GM06990 (cell line): ENCODE measurements at regions not wholly inside any gene's neighbourhood (a gene's known extent, or its start where the extent isn't known, plus 50 kb on each side); places are given as distances from the start of the nearest gene placed in this dataset.

ENCODE experiments used
- DNase-seq: peaks from one replicate; pipeline ENCODE4 v3.0.0-alpha.2; 2011; ENCODE audit not compliant: insufficient read length; ENCODE audit errors: extremely low read depth
- H3K27me3 ChIP-seq: replicated peaks from 2 replicates; pipeline ENCODE4 v1.6.0; 2011; ENCODE audit warnings: low read length; ENCODE audit not compliant: control insufficient read depth, insufficient read depth
- H3K36me3 ChIP-seq: 2 replicates; pipeline ENCODE4 v1.5.1; 2011; ENCODE audit warnings: low read length; ENCODE audit not compliant: control insufficient read depth, insufficient read depth
- H3K4me3 ChIP-seq: replicated peaks from 2 replicates; pipeline ENCODE4 v1.5.1; 2011; ENCODE audit warnings: low read depth, mild to moderate bottlenecking, control low read depth, low read length
- TF ChIP-seq, protein P1 (sequence below): IDR thresholded peaks from 2 replicates; pipeline ENCODE4 v1.5.1; 2011; ENCODE audit warnings: low read length, control low read depth, mild to moderate bottlenecking, inconsistent platforms; ENCODE audit not compliant: insufficient read depth, poor library complexity, severe bottlenecking

DNA sequence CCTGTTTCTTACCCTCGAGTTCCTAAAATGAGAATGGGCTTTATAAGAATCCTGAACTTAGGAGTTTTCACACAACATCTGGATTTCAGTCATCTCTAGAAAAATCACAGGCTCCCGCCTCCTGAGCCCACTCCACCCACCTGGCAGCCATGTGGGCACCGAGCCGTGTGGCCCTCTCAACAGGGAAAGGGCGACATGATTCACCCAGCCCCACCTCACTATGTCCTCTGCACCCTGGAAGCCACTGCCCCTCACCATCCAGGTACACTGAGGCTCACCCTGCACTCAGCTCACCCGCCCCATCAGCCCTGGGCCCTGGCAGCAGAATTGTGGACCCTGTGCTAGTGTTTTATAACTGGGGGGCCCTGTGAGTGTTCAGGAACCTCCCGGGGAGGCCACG lies 101.5 kb downstream of the SHANK2 start:
- H3K4me3 ChIP-seq, result no peak overlapping the region
- TF ChIP-seq, protein P1, sequence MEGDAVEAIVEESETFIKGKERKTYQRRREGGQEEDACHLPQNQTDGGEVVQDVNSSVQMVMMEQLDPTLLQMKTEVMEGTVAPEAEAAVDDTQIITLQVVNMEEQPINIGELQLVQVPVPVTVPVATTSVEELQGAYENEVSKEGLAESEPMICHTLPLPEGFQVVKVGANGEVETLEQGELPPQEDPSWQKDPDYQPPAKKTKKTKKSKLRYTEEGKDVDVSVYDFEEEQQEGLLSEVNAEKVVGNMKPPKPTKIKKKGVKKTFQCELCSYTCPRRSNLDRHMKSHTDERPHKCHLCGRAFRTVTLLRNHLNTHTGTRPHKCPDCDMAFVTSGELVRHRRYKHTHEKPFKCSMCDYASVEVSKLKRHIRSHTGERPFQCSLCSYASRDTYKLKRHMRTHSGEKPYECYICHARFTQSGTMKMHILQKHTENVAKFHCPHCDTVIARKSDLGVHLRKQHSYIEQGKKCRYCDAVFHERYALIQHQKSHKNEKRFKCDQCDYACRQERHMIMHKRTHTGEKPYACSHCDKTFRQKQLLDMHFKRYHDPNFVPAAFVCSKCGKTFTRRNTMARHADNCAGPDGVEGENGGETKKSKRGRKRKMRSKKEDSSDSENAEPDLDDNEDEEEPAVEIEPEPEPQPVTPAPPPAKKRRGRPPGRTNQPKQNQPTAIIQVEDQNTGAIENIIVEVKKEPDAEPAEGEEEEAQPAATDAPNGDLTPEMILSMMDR, result no peak
- no peaks in the 10 kb centered on the region; the same call in 1 of the 2 replicates for H3K27me3 ChIP-seq
- H3K36me3 ChIP-seq, result no peaks in the 10 kb centered on the region
- no peak for DNase-seq

DNA sequence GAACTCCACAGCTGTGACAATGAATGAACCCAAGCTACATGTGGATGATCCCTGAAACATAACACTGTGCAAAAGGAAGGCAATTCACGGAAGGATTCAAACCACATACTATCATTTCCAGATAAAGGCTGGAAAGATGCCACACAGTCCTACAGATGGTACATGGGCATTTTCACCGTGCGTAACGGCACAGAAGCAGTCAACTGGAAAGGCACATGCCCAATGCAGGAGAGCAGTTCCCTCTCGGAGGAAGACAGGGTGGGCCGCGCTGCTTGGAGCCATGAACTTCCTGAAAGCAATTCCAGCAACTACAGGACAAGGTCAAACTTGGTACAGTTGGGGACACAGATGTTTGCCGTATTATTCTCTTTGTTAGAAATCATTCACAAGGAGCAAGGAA lies 103.7 kb downstream of the SHANK2 start:
- no peak for DNase-seq
- Histone ChIP-seq H3K36me3 (no peaks in the 10 kb centered on the region), H3K4me3 (no peak overlapping the region), H3K27me3 (no peaks in the 10 kb centered on the region; the same call in 1 of the 2 replicates)
- TF ChIP-seq, protein P1, result no peak

DNA sequence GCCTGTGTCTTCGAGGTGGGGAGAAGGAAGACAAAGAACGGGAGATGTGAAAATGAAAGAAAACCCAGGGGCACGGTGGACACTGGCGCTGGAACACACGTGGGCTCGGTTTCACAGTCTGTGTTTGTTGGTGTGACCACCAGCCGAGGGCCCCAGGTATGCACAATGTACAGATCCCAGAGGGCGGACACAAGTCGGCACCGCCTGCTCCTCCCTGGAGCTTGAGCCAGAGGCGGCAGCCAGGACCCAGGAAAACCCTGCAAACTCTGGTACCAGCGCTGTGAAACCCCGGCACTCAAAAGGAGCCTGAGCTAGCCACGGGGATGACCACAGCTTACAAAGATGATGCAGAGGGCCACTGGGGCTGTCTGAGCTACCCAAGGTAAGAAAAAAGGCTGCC lies 105.0 kb downstream of the SHANK2 start:
- Histone ChIP-seq H3K36me3 (no peaks in the 10 kb centered on the region), H3K27me3 (no peaks in the 10 kb centered on the region; the same call in 1 of the 2 replicates), H3K4me3 (no peak overlapping the region)
- TF ChIP-seq, protein P1, result no peak
- DNase-seq, result no peak

DNA sequence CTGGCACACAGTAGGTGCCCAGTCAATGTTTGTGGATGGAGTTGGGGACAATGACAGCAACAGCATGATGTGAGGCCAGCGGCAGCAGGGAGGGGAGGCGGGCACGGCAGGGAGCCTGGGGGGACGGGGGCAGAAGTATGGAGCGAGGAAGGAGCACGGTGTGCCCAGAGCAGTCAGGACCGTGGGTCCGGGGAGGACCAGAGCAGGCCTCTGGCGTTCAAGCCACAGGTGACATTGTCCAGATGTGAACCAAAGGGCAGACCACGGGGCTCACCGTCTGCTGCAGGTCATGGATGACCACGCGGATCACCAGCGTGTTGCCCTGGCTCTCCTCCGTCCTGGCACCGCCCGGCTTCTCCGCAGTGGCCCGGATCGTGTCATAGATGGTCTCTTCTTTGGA lies 105.5 kb downstream of the SHANK2 start:
- no peaks in the 10 kb centered on the region for H3K36me3 ChIP-seq
- TF ChIP-seq, protein P1, result no peak
- H3K4me3 ChIP-seq, result no peak overlapping the region
- no peaks in the 10 kb centered on the region; the same call in 1 of the 2 replicates for H3K27me3 ChIP-seq
- DNase-seq, result no peak

DNA sequence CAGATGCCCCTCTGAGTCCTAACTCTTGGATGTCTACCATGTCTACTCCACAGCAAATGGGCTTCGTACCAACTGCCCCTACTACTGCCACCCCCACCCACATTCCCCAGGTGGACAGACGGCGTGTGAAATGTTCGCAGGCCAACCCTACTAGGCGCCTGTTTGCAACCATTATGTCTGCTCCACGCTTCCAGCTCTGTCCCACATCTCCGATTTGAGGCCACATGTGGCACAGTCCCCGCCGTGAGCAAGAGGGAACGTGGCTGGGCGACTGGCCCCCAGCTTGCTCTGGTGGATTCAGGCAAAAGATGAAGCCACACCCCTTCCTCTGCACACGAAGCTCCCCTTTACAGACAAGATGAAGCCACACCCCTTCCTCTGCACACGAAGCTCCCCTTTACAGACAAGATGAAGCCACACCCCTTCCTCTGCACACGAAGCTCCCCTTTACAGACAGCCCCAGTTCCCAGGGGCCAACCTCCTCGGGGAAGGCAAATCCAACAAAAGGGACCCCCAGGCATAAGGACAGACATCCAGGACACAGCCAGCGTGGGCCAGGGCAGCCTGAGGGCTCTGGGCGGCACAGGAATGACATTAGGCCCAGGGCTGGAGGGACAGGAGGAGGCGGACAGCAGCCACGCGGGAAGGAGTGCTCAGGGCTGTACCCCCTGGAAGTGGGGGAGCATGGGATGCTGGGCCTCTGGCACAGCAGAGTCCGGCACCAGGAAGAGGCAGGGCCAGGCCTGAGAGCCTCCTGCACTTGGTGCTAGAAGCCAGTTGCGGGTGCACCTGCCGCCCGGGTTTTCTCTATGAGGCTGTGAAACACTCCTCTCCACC lies 106.2 kb downstream of the SHANK2 start:
- no peaks in the 10 kb centered on the region for H3K36me3 ChIP-seq
- DNase-seq, result no peak
- no peaks in the 10 kb centered on the region; the same call in 1 of the 2 replicates for H3K27me3 ChIP-seq
- no peak overlapping the region for H3K4me3 ChIP-seq
- TF ChIP-seq, protein P1, result no peak

DNA sequence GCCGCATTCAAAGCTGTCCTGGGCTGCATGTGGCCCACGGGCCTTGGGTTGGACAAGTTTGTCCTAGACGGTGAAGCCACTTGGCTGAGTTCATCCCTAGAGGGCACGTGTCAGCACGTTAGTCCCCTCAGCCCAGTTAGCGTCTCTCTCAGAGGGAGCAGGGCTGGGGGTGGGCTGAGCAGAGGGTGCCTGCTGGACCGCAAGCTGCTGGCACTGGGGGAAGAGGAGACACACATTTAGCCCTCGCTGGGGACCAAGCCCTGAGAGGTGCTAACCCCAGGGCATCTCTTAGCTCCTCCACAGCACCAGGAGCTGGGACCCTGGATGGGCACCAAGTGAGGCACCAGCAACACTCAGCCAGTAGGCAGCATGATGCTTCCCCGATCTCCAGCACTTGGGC lies 107.0 kb downstream of the SHANK2 start:
- TF ChIP-seq, protein P1, result no peak
- H3K36me3 ChIP-seq, result no peaks in the 10 kb centered on the region
- no peaks in the 10 kb centered on the region; the same call in 1 of the 2 replicates for H3K27me3 ChIP-seq
- no peak for DNase-seq
- no peak overlapping the region for H3K4me3 ChIP-seq
